ENCODE measurements at regions not wholly inside any gene's neighbourhood (a gene's known extent, or its start where the extent isn't known, plus 50 kb on each side); places are given as distances from the start of the nearest gene placed in this dataset.

DNA sequence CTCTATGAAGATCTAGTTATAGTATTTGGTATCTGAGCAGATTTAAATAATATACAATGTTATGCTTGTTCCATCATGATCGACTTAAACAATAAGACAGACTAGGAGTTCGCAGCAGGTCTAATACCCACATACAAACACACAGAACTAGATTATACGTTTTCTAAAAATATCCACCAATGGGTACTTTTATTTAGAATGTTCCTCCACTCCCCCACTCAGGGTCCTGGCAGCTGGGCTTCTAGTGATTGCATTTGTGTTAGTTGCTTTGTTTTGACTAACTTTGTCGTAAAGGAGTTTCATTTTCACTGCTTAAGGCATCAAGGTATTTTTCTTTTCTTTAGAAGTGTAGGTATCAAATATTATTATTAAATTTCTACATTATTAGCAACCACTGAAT, 91.4 kb downstream of the RPRM start:
- H2AFZ ChIP-seq = no peak overlapping the region
- Mint-ChIP-seq H3K27me3 (ENCODE audit: insufficient read depth, low read depth, poor library complexity) (peaks cover 2% of the 10 kb centered on the region), H3K27ac (no peak overlapping the region), H3K4me1 (peaks cover 18% of the 10 kb centered on the region), H3K9me3 (peaks cover 5% of the 10 kb centered on the region; the same call in 2 of the 3 replicates), H3K36me3 (ENCODE audit: low read depth) (0 out of 3 replicates have a peak, but pooled peaks cover 4% of the 10 kb centered on the region), H3K4me3 (no peak overlapping the region)
- H3K4me2 ChIP-seq = no peak overlapping the region
- no peaks in the 10 kb centered on the region for H4K20me1 ChIP-seq (replicated peaks; ENCODE audit: insufficient read depth)
- ATAC-seq = no peak
- no peak for DNase-seq (ENCODE audit: low spot score)
- no peak overlapping the region for H3K27ac ChIP-seq (ENCODE audit: low read depth)
- H3K27me3 ChIP-seq (ENCODE audit: insufficient read depth) = no peaks in the 10 kb centered on the region
- TF ChIP-seq, protein P1, sequence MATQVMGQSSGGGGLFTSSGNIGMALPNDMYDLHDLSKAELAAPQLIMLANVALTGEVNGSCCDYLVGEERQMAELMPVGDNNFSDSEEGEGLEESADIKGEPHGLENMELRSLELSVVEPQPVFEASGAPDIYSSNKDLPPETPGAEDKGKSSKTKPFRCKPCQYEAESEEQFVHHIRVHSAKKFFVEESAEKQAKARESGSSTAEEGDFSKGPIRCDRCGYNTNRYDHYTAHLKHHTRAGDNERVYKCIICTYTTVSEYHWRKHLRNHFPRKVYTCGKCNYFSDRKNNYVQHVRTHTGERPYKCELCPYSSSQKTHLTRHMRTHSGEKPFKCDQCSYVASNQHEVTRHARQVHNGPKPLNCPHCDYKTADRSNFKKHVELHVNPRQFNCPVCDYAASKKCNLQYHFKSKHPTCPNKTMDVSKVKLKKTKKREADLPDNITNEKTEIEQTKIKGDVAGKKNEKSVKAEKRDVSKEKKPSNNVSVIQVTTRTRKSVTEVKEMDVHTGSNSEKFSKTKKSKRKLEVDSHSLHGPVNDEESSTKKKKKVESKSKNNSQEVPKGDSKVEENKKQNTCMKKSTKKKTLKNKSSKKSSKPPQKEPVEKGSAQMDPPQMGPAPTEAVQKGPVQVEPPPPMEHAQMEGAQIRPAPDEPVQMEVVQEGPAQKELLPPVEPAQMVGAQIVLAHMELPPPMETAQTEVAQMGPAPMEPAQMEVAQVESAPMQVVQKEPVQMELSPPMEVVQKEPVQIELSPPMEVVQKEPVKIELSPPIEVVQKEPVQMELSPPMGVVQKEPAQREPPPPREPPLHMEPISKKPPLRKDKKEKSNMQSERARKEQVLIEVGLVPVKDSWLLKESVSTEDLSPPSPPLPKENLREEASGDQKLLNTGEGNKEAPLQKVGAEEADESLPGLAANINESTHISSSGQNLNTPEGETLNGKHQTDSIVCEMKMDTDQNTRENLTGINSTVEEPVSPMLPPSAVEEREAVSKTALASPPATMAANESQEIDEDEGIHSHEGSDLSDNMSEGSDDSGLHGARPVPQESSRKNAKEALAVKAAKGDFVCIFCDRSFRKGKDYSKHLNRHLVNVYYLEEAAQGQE (IDR thresholded peaks at IDR 0.05; ENCODE audit: unreplicated experiment) = no peak
- TF ChIP-seq, protein P2, sequence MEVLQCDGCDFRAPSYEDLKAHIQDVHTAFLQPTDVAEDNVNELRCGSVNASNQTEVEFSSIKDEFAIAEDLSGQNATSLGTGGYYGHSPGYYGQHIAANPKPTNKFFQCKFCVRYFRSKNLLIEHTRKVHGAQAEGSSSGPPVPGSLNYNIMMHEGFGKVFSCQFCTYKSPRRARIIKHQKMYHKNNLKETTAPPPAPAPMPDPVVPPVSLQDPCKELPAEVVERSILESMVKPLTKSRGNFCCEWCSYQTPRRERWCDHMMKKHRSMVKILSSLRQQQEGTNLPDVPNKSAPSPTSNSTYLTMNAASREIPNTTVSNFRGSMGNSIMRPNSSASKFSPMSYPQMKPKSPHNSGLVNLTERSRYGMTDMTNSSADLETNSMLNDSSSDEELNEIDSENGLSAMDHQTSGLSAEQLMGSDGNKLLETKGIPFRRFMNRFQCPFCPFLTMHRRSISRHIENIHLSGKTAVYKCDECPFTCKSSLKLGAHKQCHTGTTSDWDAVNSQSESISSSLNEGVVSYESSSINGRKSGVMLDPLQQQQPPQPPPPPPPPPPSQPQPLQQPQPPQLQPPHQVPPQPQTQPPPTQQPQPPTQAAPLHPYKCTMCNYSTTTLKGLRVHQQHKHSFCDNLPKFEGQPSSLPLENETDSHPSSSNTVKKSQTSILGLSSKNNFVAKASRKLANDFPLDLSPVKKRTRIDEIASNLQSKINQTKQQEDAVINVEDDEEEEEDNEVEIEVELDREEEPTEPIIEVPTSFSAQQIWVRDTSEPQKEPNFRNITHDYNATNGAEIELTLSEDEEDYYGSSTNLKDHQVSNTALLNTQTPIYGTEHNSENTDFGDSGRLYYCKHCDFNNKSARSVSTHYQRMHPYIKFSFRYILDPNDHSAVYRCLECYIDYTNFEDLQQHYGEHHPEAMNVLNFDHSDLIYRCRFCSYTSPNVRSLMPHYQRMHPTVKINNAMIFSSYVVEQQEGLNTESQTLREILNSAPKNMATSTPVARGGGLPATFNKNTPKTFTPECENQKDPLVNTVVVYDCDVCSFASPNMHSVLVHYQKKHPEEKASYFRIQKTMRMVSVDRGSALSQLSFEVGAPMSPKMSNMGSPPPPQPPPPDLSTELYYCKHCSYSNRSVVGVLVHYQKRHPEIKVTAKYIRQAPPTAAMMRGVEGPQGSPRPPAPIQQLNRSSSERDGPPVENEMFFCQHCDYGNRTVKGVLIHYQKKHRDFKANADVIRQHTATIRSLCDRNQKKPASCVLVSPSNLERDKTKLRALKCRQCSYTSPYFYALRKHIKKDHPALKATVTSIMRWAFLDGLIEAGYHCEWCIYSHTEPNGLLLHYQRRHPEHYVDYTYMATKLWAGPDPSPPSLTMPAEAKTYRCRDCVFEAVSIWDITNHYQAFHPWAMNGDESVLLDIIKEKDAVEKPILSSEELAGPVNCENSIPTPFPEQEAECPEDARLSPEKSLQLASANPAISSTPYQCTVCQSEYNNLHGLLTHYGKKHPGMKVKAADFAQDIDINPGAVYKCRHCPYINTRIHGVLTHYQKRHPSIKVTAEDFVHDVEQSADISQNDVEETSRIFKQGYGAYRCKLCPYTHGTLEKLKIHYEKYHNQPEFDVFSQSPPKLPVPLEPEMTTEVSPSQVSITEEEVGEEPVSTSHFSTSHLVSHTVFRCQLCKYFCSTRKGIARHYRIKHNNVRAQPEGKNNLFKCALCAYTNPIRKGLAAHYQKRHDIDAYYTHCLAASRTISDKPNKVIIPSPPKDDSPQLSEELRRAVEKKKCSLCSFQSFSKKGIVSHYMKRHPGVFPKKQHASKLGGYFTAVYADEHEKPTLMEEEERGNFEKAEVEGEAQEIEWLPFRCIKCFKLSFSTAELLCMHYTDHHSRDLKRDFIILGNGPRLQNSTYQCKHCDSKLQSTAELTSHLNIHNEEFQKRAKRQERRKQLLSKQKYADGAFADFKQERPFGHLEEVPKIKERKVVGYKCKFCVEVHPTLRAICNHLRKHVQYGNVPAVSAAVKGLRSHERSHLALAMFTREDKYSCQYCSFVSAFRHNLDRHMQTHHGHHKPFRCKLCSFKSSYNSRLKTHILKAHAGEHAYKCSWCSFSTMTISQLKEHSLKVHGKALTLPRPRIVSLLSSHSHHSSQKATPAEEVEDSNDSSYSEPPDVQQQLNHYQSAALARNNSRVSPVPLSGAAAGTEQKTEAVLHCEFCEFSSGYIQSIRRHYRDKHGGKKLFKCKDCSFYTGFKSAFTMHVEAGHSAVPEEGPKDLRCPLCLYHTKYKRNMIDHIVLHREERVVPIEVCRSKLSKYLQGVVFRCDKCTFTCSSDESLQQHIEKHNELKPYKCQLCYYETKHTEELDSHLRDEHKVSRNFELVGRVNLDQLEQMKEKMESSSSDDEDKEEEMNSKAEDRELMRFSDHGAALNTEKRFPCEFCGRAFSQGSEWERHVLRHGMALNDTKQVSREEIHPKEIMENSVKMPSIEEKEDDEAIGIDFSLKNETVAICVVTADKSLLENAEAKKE (CRISPR knock-in tag; IDR thresholded peaks at IDR 0.05) = no peak
- TF ChIP-seq, protein P3, sequence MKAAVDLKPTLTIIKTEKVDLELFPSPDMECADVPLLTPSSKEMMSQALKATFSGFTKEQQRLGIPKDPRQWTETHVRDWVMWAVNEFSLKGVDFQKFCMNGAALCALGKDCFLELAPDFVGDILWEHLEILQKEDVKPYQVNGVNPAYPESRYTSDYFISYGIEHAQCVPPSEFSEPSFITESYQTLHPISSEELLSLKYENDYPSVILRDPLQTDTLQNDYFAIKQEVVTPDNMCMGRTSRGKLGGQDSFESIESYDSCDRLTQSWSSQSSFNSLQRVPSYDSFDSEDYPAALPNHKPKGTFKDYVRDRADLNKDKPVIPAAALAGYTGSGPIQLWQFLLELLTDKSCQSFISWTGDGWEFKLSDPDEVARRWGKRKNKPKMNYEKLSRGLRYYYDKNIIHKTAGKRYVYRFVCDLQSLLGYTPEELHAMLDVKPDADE (IDR thresholded peaks at IDR 0.05) = no peak
- H3K4me3 ChIP-seq = no peak overlapping the region
- no peaks in the 10 kb centered on the region for H3K79me2 ChIP-seq (replicated peaks; ENCODE audit: insufficient read depth)
- H3K9me2 ChIP-seq (ENCODE audit: insufficient read depth) = no peaks in the 10 kb centered on the region
- peaks cover 6% of the 10 kb centered on the region; the same call in 1 of the 2 replicates for H3K4me1 ChIP-seq (ENCODE audit: insufficient read depth)
- H3K36me3 ChIP-seq (ENCODE audit: insufficient read depth) = no peaks in the 10 kb centered on the region
- H3F3A ChIP-seq (replicated peaks; ENCODE audit: low read depth) = no peaks in the 10 kb centered on the region

All from GM23338 (cell line).